SK-N-SH treated with all-trans-retinoic acid at 6 μM for 48 hours (cell line): ENCODE measurements at regions not wholly inside any gene's neighbourhood (a gene's known extent, or its start where the extent isn't known, plus 50 kb on each side); places are given as distances from the start of the nearest gene placed in this dataset.

Experiments used
- ISL1 ChIP-seq: fragments of 250-450 bp; sonication (Bioruptor Pico); IDR thresholded peaks from 2 replicates; pipeline ENCODE4 v2.1.2; 2022; ENCODE audit warnings: mild to moderate bottlenecking, moderate library complexity
- POU6F1 ChIP-seq: fragments of 250-450 bp; sonication (Bioruptor Pico); IDR thresholded peaks from 2 replicates; pipeline ENCODE4 v1.8.0; 2021; ENCODE audit warnings: low read depth, mild to moderate bottlenecking, moderate library complexity, borderline replicate concordance

GRCh38 chr4:108355902-108356535 lies 187.3 kb upstream of the LEF1 start:
- TF ChIP-seq POU6F1 (CRISPR knock-in tag), result no peak
- no peak for TF ChIP-seq ISL1 (CRISPR knock-in tag)
